ENCODE measurements at regions not wholly inside any gene's neighbourhood (a gene's known extent, or its start where the extent isn't known, plus 50 kb on each side); places are given as distances from the start of the nearest gene placed in this dataset.

GRCh38 chr9:88191456-88191855, 53.2 kb upstream of the SPATA31C2 start:
- no peak overlapping the region for H3K27ac ChIP-seq (ENCODE audit: low read depth in 2 of 2, low read length in 1 of 2)
- WGBS, 2 donors, result 62 to 65% methylated on average over 2 of the region's 2 CpGs
- H3K36me3 ChIP-seq (ENCODE audit: control insufficient read depth in 2 of 2, insufficient read depth in 2 of 2, low read length in 1 of 2), result no peaks in the 10 kb centered on the region
- H3K4me3 ChIP-seq (ENCODE audit: low read depth in 1 of 2, low read length in 2 of 2), result no peak overlapping the region
- H3K9me3 ChIP-seq (ENCODE audit: control insufficient read depth in 2 of 2, insufficient read depth in 1 of 2, low read depth in 1 of 2, low read length in 1 of 2), result no peaks in the 10 kb centered on the region
- H3K4me1 ChIP-seq (ENCODE audit: control insufficient read depth in 2 of 2, insufficient read depth in 2 of 2, low read length in 1 of 2), result no peaks in the 10 kb centered on the region
- no peaks in the 10 kb centered on the region for H3K27me3 ChIP-seq (ENCODE audit: control insufficient read depth in 1 of 2, insufficient read depth in 2 of 2, low read length in 2 of 2)

GRCh38 chr9:88189371-88189770, 51.1 kb upstream of the SPATA31C2 start:
- no peaks in the 10 kb centered on the region for H3K36me3 ChIP-seq (ENCODE audit: control insufficient read depth in 2 of 2, insufficient read depth in 2 of 2, low read length in 1 of 2)
- H3K27ac ChIP-seq (ENCODE audit: low read depth in 2 of 2, low read length in 1 of 2), result no peak overlapping the region
- no peaks in the 10 kb centered on the region for H3K9me3 ChIP-seq (ENCODE audit: control insufficient read depth in 2 of 2, insufficient read depth in 1 of 2, low read depth in 1 of 2, low read length in 1 of 2)
- H3K4me3 ChIP-seq (ENCODE audit: low read depth in 1 of 2, low read length in 2 of 2), result no peak overlapping the region
- WGBS, 2 donors, result 89 to 93% methylated on average over 1 of the region's 1 CpG
- no peaks in the 10 kb centered on the region for H3K27me3 ChIP-seq (ENCODE audit: control insufficient read depth in 1 of 2, insufficient read depth in 2 of 2, low read length in 2 of 2)
- no peaks in the 10 kb centered on the region for H3K4me1 ChIP-seq (ENCODE audit: control insufficient read depth in 2 of 2, insufficient read depth in 2 of 2, low read length in 1 of 2)
